DMS114 treated with DMSO at 0.1 percent for 48 hours (cell line): ENCODE measurements at regions not wholly inside any gene's neighbourhood (a gene's known extent, or its start where the extent isn't known, plus 50 kb on each side); places are given as distances from the start of the nearest gene placed in this dataset.

Source experiments
- DNase-seq: peaks from one replicate; lab custom pipeline; 2025; ENCODE audit not compliant: unreplicated experiment; lab: John Stamatoyannopoulos, UW

GRCh38 chr19:30757104-30757836 is 385.1 kb downstream of the ZNF536 start:
- no peak for DNase-seq

DNA sequence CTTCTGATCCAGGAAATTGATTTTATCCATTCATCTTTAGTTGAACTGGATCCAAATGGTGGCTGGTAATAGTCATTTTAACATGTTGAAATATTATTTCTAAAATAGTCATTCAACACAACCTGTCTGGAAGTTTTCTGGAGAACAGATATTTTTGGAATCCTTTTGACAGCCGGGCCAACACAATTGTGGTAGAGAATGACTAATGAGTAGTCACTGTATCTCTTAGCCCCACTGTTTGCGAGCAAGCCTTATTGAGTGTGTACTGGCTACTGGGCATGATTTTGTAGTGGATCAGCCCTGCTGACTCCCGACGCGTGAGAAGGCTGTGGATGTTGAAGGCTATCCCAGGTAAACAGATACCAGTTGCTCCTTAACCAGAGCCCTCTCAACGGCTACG is 383.4 kb downstream of the ZNF536 start:
- DNase-seq: no peak

DNA sequence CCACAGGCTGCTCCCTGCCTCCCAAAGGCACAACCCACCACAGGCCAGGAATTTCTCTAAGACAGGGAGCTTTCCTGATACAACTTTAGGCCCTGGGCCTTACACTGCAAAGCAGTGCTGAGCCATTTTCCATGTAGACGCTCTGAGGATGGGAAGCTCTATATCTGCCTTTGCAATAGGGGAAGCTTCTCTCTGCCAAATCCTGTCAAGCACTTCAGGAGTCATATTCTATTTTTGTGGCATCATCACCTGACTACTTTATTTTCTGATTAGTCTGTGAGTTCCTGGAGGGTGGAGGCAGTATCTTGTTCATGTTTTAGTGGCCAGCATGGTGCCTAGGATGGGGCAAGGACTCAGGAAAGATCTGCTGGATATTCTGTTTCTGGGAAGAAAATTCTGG is 382.0 kb downstream of the ZNF536 start:
- no peak for DNase-seq

DNA sequence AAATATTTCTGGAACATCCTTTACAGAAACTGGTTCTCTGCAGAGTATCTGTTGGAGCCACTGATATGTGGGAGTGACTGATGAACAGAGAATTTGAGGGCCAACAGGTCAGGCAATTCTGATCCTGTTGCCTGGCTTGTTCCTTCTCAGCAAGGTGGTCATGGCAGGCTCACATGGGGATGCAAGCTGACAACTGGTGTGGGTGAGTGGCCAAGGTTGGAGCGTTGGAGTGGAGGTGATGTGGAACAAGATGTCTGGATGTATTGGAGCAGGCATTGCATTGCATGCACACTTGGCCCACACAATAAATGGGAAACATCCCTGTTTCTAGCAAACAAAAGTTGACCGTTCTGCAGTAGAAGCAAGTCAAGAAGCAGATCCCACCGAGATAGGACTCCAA is 380.7 kb downstream of the ZNF536 start:
- no peak for DNase-seq

DNA sequence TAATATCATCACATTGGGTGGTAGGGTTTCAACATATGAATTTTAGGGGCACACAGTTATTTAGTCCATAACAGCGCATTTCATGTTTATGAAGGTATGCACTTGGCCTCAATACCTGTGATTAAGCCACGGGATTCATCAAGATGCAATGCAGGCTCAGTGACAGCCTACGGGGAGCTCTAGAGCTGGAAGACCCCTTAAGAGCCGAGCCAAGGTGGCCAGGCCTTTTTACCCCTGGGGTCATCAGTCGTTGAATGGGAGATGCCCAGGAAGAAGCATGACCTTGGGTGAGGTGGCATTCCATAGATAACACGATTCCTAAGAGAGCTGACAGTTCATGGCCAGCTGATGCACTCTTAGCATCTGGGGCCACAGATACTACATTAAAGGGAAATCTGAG is 380.0 kb downstream of the ZNF536 start:
- DNase-seq: no peak

DNA sequence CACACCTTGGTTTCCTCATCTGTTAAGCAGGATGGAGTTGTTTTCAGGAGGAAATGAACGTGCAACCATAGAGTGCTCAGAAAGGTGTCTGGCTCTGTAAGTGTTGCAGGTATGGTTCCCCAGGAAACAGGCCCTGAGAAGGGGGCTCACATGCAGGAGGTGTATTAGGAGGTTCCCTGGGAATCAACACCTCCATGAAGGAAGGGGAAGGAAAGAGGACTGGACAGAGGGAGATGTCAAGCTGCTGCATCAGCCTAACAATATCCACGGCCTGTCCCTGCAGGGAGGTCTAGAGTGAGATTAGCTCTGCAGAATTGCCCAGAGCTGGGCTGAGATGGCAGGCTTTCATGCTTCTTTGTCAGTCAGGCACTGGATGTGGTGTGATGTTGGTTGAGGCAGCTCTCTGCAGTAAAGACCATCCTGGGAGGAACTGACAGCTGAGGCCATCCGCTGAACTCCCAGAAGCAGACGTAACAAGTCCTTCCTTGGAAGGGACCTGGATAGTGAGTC is 373.3 kb downstream of the ZNF536 start:
- DNase-seq: no peak

GRCh38 chr19:30744741-30745475 is 372.7 kb downstream of the ZNF536 start:
- DNase-seq: no peak

DNA sequence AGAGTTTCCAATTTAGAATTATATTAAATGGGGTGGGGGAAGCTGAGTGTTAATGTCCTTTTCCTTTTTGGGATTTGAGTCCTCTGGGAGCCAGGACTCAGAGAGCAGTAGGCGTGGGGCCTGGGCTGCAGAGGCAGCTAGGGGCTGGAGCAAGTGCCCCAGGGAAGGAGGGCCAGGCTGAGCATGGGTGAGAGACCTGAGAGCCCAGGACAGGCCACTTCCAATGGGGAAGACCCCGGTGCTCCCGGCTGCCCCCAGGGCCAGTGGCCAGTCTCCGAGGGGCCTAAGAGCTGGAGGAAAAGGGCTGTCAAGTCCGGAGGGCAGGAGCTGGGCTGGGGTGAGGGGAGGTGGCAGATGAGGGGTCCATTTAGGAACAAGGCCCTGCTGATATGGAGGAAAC is 371.5 kb downstream of the ZNF536 start:
- no peak for DNase-seq

DNA sequence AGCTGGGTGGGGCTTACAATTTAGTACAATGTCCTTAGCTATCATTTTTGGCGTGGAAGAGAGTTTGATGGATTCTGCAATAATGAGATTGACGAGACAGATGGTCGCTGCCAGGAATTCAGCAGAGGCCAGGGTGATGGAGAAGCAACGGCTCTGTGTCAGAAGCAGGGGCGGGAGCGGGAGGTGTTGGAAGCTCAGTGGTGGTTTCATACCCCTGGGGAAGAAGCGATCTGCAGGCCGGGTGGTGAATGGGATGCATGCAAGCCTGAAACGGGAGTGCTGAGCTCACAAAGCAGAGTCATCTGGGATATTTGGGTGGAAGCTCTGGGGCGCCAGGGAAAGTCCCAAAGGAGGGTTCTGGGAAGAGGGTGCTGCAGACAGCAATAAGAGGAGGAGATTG is 370.8 kb downstream of the ZNF536 start:
- DNase-seq: no peak

DNA sequence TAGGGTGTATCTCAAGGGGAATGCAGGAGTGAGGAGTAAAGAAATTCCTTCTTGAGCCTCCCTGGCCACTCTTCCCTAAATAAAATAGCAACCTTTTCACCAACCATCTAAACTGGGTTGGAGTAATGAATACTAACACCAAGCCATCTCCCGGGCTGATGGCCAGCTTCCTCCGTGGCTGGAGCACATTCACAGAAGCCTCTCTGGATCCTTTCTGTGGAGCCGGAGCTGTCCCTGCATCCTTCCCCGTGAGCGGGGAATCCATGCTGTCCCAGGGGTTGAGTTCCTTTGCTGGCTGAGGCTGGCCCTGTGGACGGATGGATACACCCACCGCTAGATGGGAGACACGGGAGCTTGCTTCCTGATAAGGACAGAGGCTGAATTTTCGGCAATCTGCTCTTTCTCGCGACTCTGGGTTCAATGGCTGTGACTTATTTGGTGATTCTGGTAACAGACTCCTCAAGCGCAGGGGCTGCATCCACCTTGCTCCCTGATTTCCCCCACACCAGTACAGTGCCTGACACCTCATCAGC is 370.3 kb downstream of the ZNF536 start:
- DNase-seq: no peak

DNA sequence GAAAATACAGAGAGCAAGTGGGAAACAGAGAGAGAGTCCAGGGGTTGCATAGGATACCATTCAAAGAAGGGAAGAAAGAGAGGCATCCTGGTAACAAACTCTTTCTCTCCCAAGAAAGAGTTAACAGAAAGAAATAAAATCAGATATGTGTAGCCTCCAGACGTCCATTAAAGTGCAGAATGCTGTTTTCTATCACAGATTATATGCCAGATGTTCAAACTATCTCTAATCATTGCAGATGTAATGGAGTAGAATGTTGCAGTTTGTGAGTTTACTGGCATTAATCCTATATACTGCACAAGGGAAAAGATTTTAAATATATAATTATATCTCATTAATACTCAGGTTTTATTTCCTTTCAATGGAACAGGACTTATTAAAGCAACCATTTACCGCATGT is 369.4 kb downstream of the ZNF536 start:
- no peak for DNase-seq

- DNase-seq: no peak
Observed at GRCh38 chr19:30739394-30739793, 367.2 kb downstream of the ZNF536 start.

DNA sequence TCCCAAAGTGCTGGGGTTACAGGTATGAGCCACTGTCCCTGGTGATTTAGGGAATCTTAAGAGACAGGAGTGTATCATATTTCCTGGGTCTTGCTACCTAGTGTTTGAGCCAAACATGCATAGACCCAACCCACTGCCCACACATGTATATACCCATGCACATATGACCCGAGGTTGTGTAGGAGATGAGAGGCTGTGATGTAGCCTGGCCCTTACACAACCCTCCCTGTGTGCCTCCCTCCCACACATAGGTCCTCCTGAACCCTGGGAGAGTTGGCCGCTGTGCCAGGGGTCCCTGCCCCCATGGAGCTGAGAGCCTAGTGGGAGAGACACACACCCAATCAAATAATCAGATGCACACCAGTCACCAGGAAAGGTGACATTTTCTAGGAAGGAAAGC is 365.9 kb downstream of the ZNF536 start:
- no peak for DNase-seq

DNA sequence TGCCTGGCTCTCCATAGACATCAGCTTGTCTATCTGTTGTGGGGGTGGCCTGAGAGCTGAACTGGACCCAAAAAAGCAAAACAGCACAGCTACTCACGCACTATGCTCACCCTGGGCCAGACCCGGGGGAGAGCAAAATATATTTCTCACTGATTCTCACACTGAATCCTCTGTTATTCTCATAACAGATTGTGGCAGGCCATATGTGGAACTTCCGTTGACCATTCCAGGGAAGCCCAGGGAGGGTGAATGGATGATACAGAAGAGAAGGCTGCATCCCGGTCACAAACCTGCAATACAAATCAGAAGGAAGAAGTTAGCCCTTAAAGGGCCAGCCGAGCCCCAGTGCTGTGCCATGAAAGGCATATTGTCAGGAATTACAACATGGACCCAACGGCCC is 362.5 kb downstream of the ZNF536 start:
- no peak for DNase-seq

GRCh38 chr19:30733826-30734550 is 361.8 kb downstream of the ZNF536 start:
- DNase-seq: no peak

GRCh38 chr19:30731591-30731990 is 359.4 kb downstream of the ZNF536 start:
- no peak for DNase-seq

GRCh38 chr19:30729451-30729850 is 357.3 kb downstream of the ZNF536 start:
- DNase-seq: no peak

GRCh38 chr19:30722761-30723160 is 350.6 kb downstream of the ZNF536 start:
- DNase-seq: no peak

DNA sequence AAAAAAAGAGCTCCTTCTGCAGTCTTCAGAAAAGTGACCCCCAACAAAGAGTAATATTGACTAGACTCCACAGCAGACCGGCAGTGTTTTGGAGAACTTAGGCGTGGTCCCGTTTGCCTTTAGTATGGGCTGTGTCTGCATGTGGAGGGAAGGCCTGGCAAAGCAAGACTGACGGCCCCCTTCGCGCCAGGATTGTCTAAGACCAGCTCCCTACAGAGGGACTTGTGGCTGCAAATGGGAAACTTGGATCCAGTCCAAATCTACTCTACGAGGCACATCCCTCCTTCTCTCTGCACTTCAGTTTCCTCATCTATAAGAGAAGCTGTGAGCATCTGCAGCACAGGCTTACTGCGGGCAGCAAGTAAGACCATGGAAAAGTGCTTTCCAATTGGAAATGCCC is 350.0 kb downstream of the ZNF536 start:
- DNase-seq: no peak

DNA sequence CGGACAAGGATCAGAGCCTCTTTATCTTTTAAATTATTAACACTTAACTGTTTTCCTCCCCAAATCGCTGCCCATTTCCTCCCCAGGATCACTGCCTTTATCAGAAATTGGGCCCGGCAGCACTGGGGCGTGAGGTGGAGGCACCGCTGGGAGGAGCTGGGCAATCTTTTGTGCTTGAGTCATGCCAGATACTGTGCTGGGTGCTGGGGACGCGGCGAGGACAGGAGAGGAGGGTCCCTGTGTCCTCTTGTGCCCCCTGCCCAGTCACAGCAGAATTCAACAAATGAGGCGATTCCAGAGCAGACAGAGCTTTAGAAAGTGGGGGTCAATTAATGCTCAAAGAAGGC is 347.8 kb downstream of the ZNF536 start:
- DNase-seq: peak; percentile 25

- DNase-seq: peak; percentile 25
Observed at GRCh38 chr19:30719189-30719998, 347.2 kb downstream of the ZNF536 start.
